H9 (cell line): ENCODE measurements at regions not wholly inside any gene's neighbourhood (a gene's known extent, or its start where the extent isn't known, plus 50 kb on each side); places are given as distances from the start of the nearest gene placed in this dataset.

Experiments used
- DNase-seq: peaks from one replicate; pipeline ENCODE4 v3.0.0-alpha.2; 2017
- H2AFZ ChIP-seq: one replicate; pipeline ENCODE4 v1.6.1; 2013; ENCODE audit warnings: mild to moderate bottlenecking, low read length, control low read depth, moderate library complexity
- H2AK5ac ChIP-seq: 2 replicates; pipeline ENCODE4 v1.6.1; 2013; ENCODE audit warnings: low read length, control low read depth, mixed read lengths; ENCODE audit not compliant: insufficient read length
- H2BK120ac ChIP-seq: one replicate; pipeline ENCODE4 v1.6.1; 2013; ENCODE audit warnings: low read depth, mild to moderate bottlenecking, low read length, control low read depth, inconsistent platforms; ENCODE audit not compliant: poor library complexity, severe bottlenecking
- H2BK12ac ChIP-seq: 2 replicates; pipeline ENCODE4 v1.6.1; 2013; ENCODE audit warnings: low read length, control low read depth, mixed read lengths, low read depth; ENCODE audit not compliant: insufficient read length
- H2BK15ac ChIP-seq: 2 replicates; pipeline ENCODE4 v1.6.1; 2013; ENCODE audit warnings: low read depth, low read length, control low read depth
- H2BK20ac ChIP-seq: one replicate; pipeline ENCODE4 v1.6.1; 2013; ENCODE audit warnings: low read depth, mild to moderate bottlenecking, low read length, control low read depth, inconsistent platforms; ENCODE audit not compliant: poor library complexity, severe bottlenecking
- H2BK5ac ChIP-seq: 2 replicates; pipeline ENCODE4 v1.6.1; 2013; ENCODE audit warnings: low read length, control low read depth, mixed read lengths; ENCODE audit not compliant: insufficient read length
- H3K14ac ChIP-seq: 2 replicates; pipeline ENCODE4 v1.6.1; 2013; ENCODE audit warnings: low read length, control low read depth; ENCODE audit not compliant: insufficient read depth
- H3K18ac ChIP-seq: 2 replicates; pipeline ENCODE4 v1.6.1; 2013; ENCODE audit warnings: low read depth, mild to moderate bottlenecking, mixed read lengths, low read length, control low read depth; ENCODE audit not compliant: insufficient read length
- H3K23ac ChIP-seq: 2 replicates; pipeline ENCODE4 v1.6.1; 2013; ENCODE audit warnings: low read length, control low read depth, mixed read lengths, low read depth; ENCODE audit not compliant: insufficient read length
- H3K23me2 ChIP-seq: 2 replicates; pipeline ENCODE4 v1.6.1; 2013; ENCODE audit warnings: low read depth, mild to moderate bottlenecking, mixed read lengths, low read length, control low read depth; ENCODE audit not compliant: insufficient read length, poor library complexity, severe bottlenecking
- H3K27ac ChIP-seq: 2 replicates; pipeline ENCODE4 v1.5.1; 2013; ENCODE audit warnings: low read length, control low read depth, mixed read lengths, low read depth; ENCODE audit not compliant: insufficient read length
- H3K27me3 ChIP-seq: 2 replicates; pipeline ENCODE4 v1.6.1; 2013; ENCODE audit warnings: low read length, control low read depth, inconsistent platforms; ENCODE audit not compliant: insufficient read depth
- H3K4ac ChIP-seq: 2 replicates; pipeline ENCODE4 v1.6.1; 2013; ENCODE audit warnings: low read depth, mild to moderate bottlenecking, control low read depth, inconsistent platforms, low read length, moderate library complexity
- H3K4me1 ChIP-seq: 2 replicates; pipeline ENCODE4 v1.6.1; 2013; ENCODE audit warnings: low read length, control low read depth, inconsistent platforms; ENCODE audit not compliant: insufficient read depth
- H3K4me2 ChIP-seq: 2 replicates; pipeline ENCODE4 v1.6.1; 2013; ENCODE audit warnings: low read length, control low read depth, mixed read lengths; ENCODE audit not compliant: insufficient read length, insufficient read depth
- H3K56ac ChIP-seq: 2 replicates; pipeline ENCODE4 v1.6.1; 2013; ENCODE audit warnings: low read depth, mild to moderate bottlenecking, mixed read lengths, low read length, control low read depth; ENCODE audit not compliant: insufficient read length
- H3K79me1 ChIP-seq: 2 replicates; pipeline ENCODE4 v1.6.1; 2013; ENCODE audit warnings: low read depth, mild to moderate bottlenecking, moderate library complexity, low read length, control low read depth, inconsistent platforms; ENCODE audit not compliant: insufficient read depth, poor library complexity, severe bottlenecking
- H3K79me2 ChIP-seq: 2 replicates; pipeline ENCODE4 v1.6.1; 2013; ENCODE audit warnings: low read length, control low read depth, inconsistent platforms; ENCODE audit not compliant: insufficient read depth
- H3K9ac ChIP-seq: 2 replicates; pipeline ENCODE4 v1.6.1; 2013; ENCODE audit warnings: low read length, control low read depth, mixed read lengths; ENCODE audit not compliant: insufficient read length; ENCODE audit errors: extremely low read depth
- H3K9me3 ChIP-seq: one replicate; pipeline ENCODE4 v1.6.1; 2013; ENCODE audit warnings: low read depth, low read length, inconsistent platforms; ENCODE audit not compliant: control insufficient read depth
- H3T11ph ChIP-seq: one replicate; pipeline ENCODE4 v1.6.1; 2013; ENCODE audit warnings: mild to moderate bottlenecking, low read length, control low read depth, inconsistent platforms
- H4K20me1 ChIP-seq: one replicate; pipeline ENCODE4 v1.6.1; 2013; ENCODE audit not compliant: control insufficient read depth, insufficient read length, insufficient read depth
- H4K5ac ChIP-seq: 2 replicates; pipeline ENCODE4 v1.6.1; 2013; ENCODE audit warnings: low read depth, mild to moderate bottlenecking, mixed read lengths, low read length, control low read depth; ENCODE audit not compliant: insufficient read length
- H4K8ac ChIP-seq: replicated peaks from 2 replicates; pipeline ENCODE4 v1.6.1; 2013; ENCODE audit warnings: low read length, control low read depth, mixed read lengths, low read depth; ENCODE audit not compliant: insufficient read length
- H4K91ac ChIP-seq: 2 replicates; pipeline ENCODE4 v1.6.1; 2013; ENCODE audit warnings: low read depth, mild to moderate bottlenecking, moderate library complexity, mixed read lengths, low read length, control low read depth; ENCODE audit not compliant: insufficient read length
- H3K27ac Mint-ChIP-seq, 3 experiments: 2 replicates in 2 of 3; 3 replicates in 1 of 3; pipeline ENCODE4 v1.8.0; 2020 to 2021; ENCODE audit warnings: mixed read lengths in 3 of 3, mild to moderate bottlenecking in 1 of 3, moderate library complexity in 1 of 3
- H3K27me3 Mint-ChIP-seq: 2 replicates; pipeline ENCODE4 v1.8.0; 2021; ENCODE audit warnings: low read depth, mild to moderate bottlenecking, moderate library complexity, mixed read lengths
- H3K36me3 Mint-ChIP-seq, 3 experiments: 2 replicates in 2 of 3; 3 replicates in 1 of 3; pipeline ENCODE4 v1.8.0; 2020 to 2021; ENCODE audit warnings: low read depth in 3 of 3, mixed read lengths in 3 of 3; ENCODE audit not compliant: insufficient read depth in 1 of 3
- H3K4me1 Mint-ChIP-seq, 2 experiments: 2 replicates each; pipeline ENCODE4 v1.8.0; 2020; ENCODE audit warnings: mixed read lengths in 2 of 2
- H3K4me3 Mint-ChIP-seq, 2 experiments: 2 replicates in 1 of 2; 3 replicates in 1 of 2; pipeline ENCODE4 v1.8.0; 2020 to 2021; ENCODE audit warnings: mild to moderate bottlenecking in 2 of 2, mixed read lengths in 2 of 2, moderate library complexity in 1 of 2
- H3K9me3 Mint-ChIP-seq, 2 experiments: 2 replicates in 1 of 2; 3 replicates in 1 of 2; pipeline ENCODE4 v1.8.0; 2020; ENCODE audit warnings: mild to moderate bottlenecking in 2 of 2, mixed read lengths in 2 of 2, moderate library complexity in 1 of 2
- TF ChIP-seq, protein P1 (sequence below): fragments of 200-600 bp; sonication (generic); conservative IDR thresholded peaks from 3 replicates; pipeline ENCODE4 v1.8.0; 2021; ENCODE audit warnings: antibody characterized with exemption, mild to moderate bottlenecking

DNA sequence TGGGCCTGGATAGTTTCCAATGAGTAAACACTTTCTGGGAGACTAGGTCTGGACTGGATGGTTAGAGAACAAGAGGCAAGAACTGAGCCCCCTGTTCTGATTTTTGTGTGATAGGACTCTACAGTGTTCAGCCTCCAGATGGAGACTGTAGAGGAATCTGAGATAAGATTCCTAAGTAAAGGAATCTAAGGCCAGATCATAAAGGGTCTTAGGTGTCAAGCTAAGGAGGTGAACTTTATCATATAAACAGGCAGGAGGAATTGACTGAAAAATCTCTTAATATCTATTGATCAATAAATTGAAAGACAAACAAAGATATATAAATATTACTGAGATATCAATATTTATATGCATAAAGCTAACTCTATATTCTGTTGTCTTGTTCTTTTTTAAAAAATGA, 449.1 kb upstream of the DAB1 start:
- Histone ChIP-seq H3T11ph (no peak overlapping the region), H4K20me1 (no peaks in the 10 kb centered on the region), H3K9me3 (no peaks in the 10 kb centered on the region), H3K4me2 (no peak overlapping the region), H4K5ac (no peak overlapping the region), H3K79me1 (no peaks in the 10 kb centered on the region), H2BK20ac (no peak overlapping the region), H3K27ac (no peak overlapping the region), H2AFZ (no peak overlapping the region), H3K4me1 (no peaks in the 10 kb centered on the region), H4K91ac (no peak overlapping the region), H2AK5ac (no peak overlapping the region), H3K18ac (no peak overlapping the region), H2BK12ac (no peak overlapping the region), H3K23me2 (no peaks in the 10 kb centered on the region), H3K14ac (no peak overlapping the region), H2BK120ac (no peak overlapping the region), H3K56ac (no peak overlapping the region), H3K27me3 (no peaks in the 10 kb centered on the region), H3K79me2 (no peaks in the 10 kb centered on the region), H3K9ac (no peak overlapping the region), H2BK15ac (no peak overlapping the region), H4K8ac (no peak overlapping the region), H3K23ac (no peak overlapping the region), H2BK5ac (no peak overlapping the region), H3K4ac (no peak overlapping the region)
- H3K4me1 Mint-ChIP-seq: peaks cover 0 to 4% of the 10 kb centered on the region in 2 experiments; a peak in 2 of 4 replicates
- TF ChIP-seq, protein P1, sequence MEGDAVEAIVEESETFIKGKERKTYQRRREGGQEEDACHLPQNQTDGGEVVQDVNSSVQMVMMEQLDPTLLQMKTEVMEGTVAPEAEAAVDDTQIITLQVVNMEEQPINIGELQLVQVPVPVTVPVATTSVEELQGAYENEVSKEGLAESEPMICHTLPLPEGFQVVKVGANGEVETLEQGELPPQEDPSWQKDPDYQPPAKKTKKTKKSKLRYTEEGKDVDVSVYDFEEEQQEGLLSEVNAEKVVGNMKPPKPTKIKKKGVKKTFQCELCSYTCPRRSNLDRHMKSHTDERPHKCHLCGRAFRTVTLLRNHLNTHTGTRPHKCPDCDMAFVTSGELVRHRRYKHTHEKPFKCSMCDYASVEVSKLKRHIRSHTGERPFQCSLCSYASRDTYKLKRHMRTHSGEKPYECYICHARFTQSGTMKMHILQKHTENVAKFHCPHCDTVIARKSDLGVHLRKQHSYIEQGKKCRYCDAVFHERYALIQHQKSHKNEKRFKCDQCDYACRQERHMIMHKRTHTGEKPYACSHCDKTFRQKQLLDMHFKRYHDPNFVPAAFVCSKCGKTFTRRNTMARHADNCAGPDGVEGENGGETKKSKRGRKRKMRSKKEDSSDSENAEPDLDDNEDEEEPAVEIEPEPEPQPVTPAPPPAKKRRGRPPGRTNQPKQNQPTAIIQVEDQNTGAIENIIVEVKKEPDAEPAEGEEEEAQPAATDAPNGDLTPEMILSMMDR: no peak
- no peaks in the 10 kb centered on the region for H3K36me3 Mint-ChIP-seq
- H3K27ac Mint-ChIP-seq: no peak overlapping the region
- H3K4me3 Mint-ChIP-seq: no peak overlapping the region
- H3K9me3 Mint-ChIP-seq: no peaks in the 10 kb centered on the region
- no peaks in the 10 kb centered on the region for H3K27me3 Mint-ChIP-seq
- no peak for DNase-seq
